ENCODE measurements at regions not wholly inside any gene's neighbourhood (a gene's known extent, or its start where the extent isn't known, plus 50 kb on each side); places are given as distances from the start of the nearest gene placed in this dataset.

DNA sequence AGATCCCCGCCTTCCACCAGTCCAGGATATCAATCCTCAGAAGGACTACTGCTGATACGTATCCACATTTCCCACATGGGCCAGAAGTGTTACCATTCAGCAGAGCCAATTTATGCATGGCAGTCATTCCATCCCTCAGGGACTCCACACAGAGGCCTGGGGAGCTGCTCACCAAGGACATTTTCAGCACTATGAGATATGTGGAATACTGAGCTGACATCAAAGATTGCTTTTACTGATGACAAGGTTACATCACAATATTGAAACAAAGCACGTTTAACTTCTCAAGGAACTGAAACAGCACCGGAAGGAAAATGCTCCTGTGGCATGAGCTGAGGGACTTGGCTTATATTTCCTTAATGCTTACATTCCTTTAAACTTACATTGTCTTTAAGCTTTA lies 335.1 kb downstream of the BMPER start:
- no peak for FAIRE-seq
- TF ChIP-seq, protein P1, sequence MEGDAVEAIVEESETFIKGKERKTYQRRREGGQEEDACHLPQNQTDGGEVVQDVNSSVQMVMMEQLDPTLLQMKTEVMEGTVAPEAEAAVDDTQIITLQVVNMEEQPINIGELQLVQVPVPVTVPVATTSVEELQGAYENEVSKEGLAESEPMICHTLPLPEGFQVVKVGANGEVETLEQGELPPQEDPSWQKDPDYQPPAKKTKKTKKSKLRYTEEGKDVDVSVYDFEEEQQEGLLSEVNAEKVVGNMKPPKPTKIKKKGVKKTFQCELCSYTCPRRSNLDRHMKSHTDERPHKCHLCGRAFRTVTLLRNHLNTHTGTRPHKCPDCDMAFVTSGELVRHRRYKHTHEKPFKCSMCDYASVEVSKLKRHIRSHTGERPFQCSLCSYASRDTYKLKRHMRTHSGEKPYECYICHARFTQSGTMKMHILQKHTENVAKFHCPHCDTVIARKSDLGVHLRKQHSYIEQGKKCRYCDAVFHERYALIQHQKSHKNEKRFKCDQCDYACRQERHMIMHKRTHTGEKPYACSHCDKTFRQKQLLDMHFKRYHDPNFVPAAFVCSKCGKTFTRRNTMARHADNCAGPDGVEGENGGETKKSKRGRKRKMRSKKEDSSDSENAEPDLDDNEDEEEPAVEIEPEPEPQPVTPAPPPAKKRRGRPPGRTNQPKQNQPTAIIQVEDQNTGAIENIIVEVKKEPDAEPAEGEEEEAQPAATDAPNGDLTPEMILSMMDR (IDR thresholded peaks at IDR 0.05; ENCODE audit: insufficient read depth, missing control alignments): no peak
- DNase-seq (ENCODE audit: insufficient read length, low spot score): no peak

DNA sequence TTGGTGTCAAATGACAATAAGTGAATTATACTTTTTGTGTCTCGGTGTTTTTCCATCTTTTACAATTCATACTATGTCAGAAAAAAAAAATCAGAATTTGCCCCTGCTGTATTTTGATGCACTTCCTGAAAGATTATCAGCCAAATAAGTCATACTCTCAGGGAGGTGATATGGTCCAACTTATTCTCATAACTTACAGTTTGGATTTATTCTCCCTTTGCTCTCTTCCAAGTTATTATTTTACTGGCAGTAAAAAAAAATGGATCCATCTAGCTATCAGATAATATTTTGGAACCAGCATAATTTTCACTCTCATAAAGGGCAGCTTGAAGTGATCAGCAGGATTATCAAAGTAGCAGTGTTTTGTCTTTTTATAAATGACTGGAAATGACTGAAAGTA lies 337.1 kb downstream of the BMPER start:
- TF ChIP-seq, protein P1 (IDR thresholded peaks at IDR 0.05; ENCODE audit: insufficient read depth, missing control alignments): no peak
- no peak for DNase-seq (ENCODE audit: insufficient read length, low spot score)
- peak; percentile 41 for FAIRE-seq

DNA sequence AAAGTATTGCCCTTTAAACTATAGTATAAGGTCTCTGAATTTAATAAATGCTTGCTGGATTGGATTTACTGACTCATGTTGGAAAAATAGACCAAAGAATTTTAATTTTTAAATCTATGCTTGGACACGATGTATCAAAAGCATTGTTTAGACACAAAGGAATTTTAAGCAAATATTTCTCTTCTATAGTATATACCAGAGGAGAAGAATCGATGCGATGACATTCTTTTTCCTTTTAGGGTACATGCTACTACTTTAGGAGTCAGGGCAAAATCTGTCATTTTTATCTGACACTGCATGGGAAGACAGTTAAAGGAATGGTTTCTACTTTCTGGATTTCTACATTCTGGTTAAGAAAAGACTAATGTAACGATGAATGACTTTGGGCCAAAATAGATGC lies 339.9 kb downstream of the BMPER start:
- TF ChIP-seq, protein P1 (IDR thresholded peaks at IDR 0.05; ENCODE audit: insufficient read depth, missing control alignments): no peak
- FAIRE-seq (no peak), DNase-seq (ENCODE audit: insufficient read length, low spot score) (no peak)

DNA sequence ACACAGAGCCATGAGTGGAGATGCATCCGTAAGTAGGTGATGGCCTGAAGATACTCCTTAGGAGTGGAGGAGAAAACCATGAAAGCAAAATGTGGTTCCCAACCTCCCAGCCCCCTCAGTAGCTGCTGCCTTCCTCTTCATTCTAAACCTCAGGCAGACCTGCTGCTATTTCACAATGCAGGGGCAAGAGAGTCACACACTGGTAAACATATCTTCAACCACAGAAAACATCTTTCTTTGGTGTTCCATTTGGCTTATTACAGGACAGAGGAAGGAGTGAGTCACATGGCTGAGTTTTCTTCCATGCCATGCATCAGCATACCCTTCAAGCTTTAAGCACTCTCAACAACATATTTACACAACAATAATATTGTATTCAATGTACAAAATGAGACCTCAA lies 342.1 kb downstream of the BMPER start:
- FAIRE-seq (no peak), DNase-seq (ENCODE audit: insufficient read length, low spot score) (no peak)
- TF ChIP-seq, protein P1 (IDR thresholded peaks at IDR 0.05; ENCODE audit: insufficient read depth, missing control alignments): no peak

DNA sequence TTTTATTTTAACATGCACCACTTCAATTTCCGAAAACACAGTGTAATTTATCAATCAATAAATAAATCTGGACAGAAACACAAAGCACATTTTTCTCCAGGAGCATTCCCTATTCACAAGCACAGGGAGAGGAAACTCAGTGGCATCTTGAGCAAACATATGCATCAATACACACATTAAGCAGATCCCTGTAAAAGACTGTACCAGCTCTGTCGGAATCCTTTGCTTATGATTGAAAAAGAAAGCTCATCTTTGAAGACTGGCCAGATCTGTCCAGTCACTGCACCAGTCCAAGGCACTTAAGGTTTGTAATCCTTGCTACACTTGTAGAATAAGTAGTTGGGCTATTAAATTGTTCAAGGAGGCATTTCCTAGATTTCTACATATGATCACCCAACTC lies 343.9 kb downstream of the BMPER start:
- TF ChIP-seq, protein P1 (IDR thresholded peaks at IDR 0.05; ENCODE audit: insufficient read depth, missing control alignments): no peak
- no peak for DNase-seq (ENCODE audit: insufficient read length, low spot score)
- FAIRE-seq: no peak

DNA sequence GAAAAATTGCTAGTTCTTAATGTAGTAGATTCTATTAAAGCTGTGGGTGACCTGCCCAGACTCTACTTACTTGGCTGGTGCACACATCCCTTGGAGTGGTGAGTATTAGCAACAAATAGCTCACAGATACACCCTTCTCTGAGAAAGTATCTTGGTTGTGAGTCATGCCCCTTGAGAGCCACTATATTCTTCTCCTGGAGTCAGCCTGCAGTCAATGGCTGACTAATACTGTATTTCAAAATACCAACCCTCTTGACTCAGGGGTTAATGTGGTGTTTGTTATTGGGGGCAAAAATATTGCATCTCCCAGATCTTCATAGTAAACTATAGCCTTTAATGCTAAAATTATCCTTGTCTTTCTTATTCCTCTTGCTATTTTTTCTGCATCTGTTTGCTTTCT lies 354.9 kb downstream of the BMPER start:
- DNase-seq (ENCODE audit: insufficient read length, low spot score) (no peak), FAIRE-seq (no peak)
- TF ChIP-seq, protein P1 (IDR thresholded peaks at IDR 0.05; ENCODE audit: insufficient read depth, missing control alignments): no peak

DNA sequence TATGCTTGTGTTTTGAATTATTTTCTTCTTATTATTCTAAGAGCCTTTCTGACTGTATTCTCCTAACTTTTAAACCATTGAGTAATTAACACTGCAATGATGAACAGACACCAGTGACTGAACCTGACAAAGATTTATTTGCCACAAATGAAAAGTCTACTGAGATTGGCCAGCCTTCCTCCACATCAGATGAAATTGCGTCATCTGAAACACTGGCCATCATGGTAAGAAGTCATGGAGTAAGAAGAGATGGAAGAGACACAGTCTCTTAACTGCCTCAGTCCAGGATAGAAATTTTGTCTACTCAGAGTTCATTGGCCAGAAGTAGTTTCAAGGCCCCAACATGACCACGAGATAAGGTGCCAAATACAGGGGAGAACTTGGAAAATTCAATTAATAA lies 357.8 kb downstream of the BMPER start:
- DNase-seq (ENCODE audit: insufficient read length, low spot score) (no peak), FAIRE-seq (no peak)
- TF ChIP-seq, protein P1 (IDR thresholded peaks at IDR 0.05; ENCODE audit: insufficient read depth, missing control alignments): no peak

All from D721Med (cell line).